Ishikawa (cell line): ENCODE measurements at regions not wholly inside any gene's neighbourhood (a gene's known extent, or its start where the extent isn't known, plus 50 kb on each side); places are given as distances from the start of the nearest gene placed in this dataset.

ENCODE experiments used
- CEBPB ChIP-seq: IDR thresholded peaks from 2 replicates; pipeline ENCODE4 v1.6.1; 2012
- CREB1 ChIP-seq: IDR thresholded peaks from 2 replicates; pipeline ENCODE4 v1.6.1; 2012; ENCODE audit warnings: low read depth
- EGR1 ChIP-seq: IDR thresholded peaks from 2 replicates; pipeline ENCODE4 v1.6.1; 2012
- EP300 ChIP-seq: IDR thresholded peaks from 2 replicates; pipeline ENCODE4 v1.6.1; 2012; ENCODE audit warnings: borderline replicate concordance
- FOXM1 ChIP-seq: IDR thresholded peaks from 2 replicates; pipeline ENCODE4 v1.6.1; 2012; ENCODE audit warnings: low read depth, borderline replicate concordance
- MAX ChIP-seq: IDR thresholded peaks from 2 replicates; pipeline ENCODE4 v1.6.1; 2012
- NFIC ChIP-seq: IDR thresholded peaks from 2 replicates; pipeline ENCODE4 v1.6.1; 2012
- RAD21 ChIP-seq: IDR thresholded peaks from 2 replicates; pipeline ENCODE4 v1.6.1; 2012; ENCODE audit warnings: low read depth
- REST ChIP-seq: IDR thresholded peaks from 2 replicates; pipeline ENCODE4 v1.6.1; 2012; ENCODE audit warnings: low read depth, mild to moderate bottlenecking
- TAF1 ChIP-seq: IDR thresholded peaks from 2 replicates; pipeline ENCODE4 v1.6.1; 2012; ENCODE audit warnings: low read depth, mild to moderate bottlenecking
- TCF12 ChIP-seq: IDR thresholded peaks from 2 replicates; pipeline ENCODE4 v1.6.1; 2012; ENCODE audit warnings: low read depth
- TEAD4 ChIP-seq: IDR thresholded peaks from 2 replicates; pipeline ENCODE4 v1.6.1; 2012
- USF1 ChIP-seq: IDR thresholded peaks from 2 replicates; pipeline ENCODE4 v1.6.1; 2012
- YY1 ChIP-seq: IDR thresholded peaks from 2 replicates; pipeline ENCODE4 v1.6.1; 2012; ENCODE audit warnings: low read depth
- ZBTB7A ChIP-seq: IDR thresholded peaks from 2 replicates; pipeline ENCODE4 v1.6.1; 2012; ENCODE audit warnings: low read depth

GRCh38 chr18:38940475-38940862 is 1374.9 kb upstream of the CELF4 start:
- TF ChIP-seq CREB1 (no peak), YY1 (no peak), MAX (no peak), USF1 (no peak), TCF12 (no peak), EP300 (no peak), TAF1 (no peak), ZBTB7A (no peak), TEAD4 (no peak), NFIC (no peak), RAD21 (no peak), REST (no peak), FOXM1 (no peak), CEBPB (no peak), EGR1 (no peak)

GRCh38 chr18:38933910-38934510 is 1368.4 kb upstream of the CELF4 start:
- TF ChIP-seq FOXM1 = no peak
- no peak for TF ChIP-seq CREB1
- no peak for TF ChIP-seq NFIC
- no peak for TF ChIP-seq REST
- TF ChIP-seq CEBPB = no peak
- TF ChIP-seq ZBTB7A = no peak
- no peak for TF ChIP-seq TAF1
- no peak for TF ChIP-seq MAX
- TF ChIP-seq TCF12 = no peak
- no peak for TF ChIP-seq EGR1
- TF ChIP-seq EP300 = no peak
- no peak for TF ChIP-seq YY1
- no peak for TF ChIP-seq USF1
- TF ChIP-seq RAD21 = no peak
- TF ChIP-seq TEAD4 = no peak

- no peak for TF ChIP-seq TCF12
- no peak for TF ChIP-seq TEAD4
These were observed 1367.7 kb upstream of the CELF4 start for GRCh38 chr18:38933322-38933721.

- TF ChIP-seq TEAD4 = no peak
- no peak for TF ChIP-seq CEBPB
These were observed 1367.2 kb upstream of the CELF4 start for GRCh38 chr18:38932752-38933151.

GRCh38 chr18:38931754-38932050 is 1366.1 kb upstream of the CELF4 start:
- no peak for TF ChIP-seq FOXM1
- TF ChIP-seq YY1 = no peak
- TF ChIP-seq EGR1 = no peak
- TF ChIP-seq ZBTB7A = no peak
- TF ChIP-seq CEBPB = no peak
- no peak for TF ChIP-seq REST
- no peak for TF ChIP-seq USF1
- no peak for TF ChIP-seq RAD21
- no peak for TF ChIP-seq TCF12
- TF ChIP-seq TAF1 = no peak
- TF ChIP-seq TEAD4 = no peak
- TF ChIP-seq MAX = no peak
- no peak for TF ChIP-seq NFIC
- TF ChIP-seq EP300 = no peak
- no peak for TF ChIP-seq CREB1
